ENCODE measurements at regions not wholly inside any gene's neighbourhood (a gene's known extent, or its start where the extent isn't known, plus 50 kb on each side); places are given as distances from the start of the nearest gene placed in this dataset.
A peak's percentile ranks its signal among the peaks of the same experiment; 100 is the strongest.

GRCh38 chr6:145034664-145035063, 700.7 kb downstream of the EPM2A start:
- Histone ChIP-seq H3K23ac (ENCODE audit: low read length) (no peak overlapping the region), H2BK5ac (ENCODE audit: low read length) (no peak overlapping the region), H3K79me1 (ENCODE audit: low read length) (no peaks in the 10 kb centered on the region), H4K5ac (ENCODE audit: low read length) (no peak overlapping the region), H3K9ac (ENCODE audit: low read length) (no peak overlapping the region), H2BK120ac (ENCODE audit: low read depth, low read length) (no peak overlapping the region), H3K27me3 (ENCODE audit: insufficient read depth, low read length, poor library complexity) (no peaks in the 10 kb centered on the region), H2BK15ac (replicated peaks; ENCODE audit: low read depth) (no peak overlapping the region), H3K18ac (ENCODE audit: low read length) (no peak overlapping the region), H3K4ac (ENCODE audit: low read depth, low read length) (no peak overlapping the region), H3K36me3 (ENCODE audit: control insufficient read depth, insufficient read depth, low read length) (no peaks in the 10 kb centered on the region), H3K27ac (ENCODE audit: low read depth, low read length) (no peak overlapping the region), H3K79me2 (ENCODE audit: control insufficient read depth, insufficient read depth, low read length) (no peaks in the 10 kb centered on the region), H3K56ac (ENCODE audit: low read length) (no peak overlapping the region), H3K4me1 (ENCODE audit: control insufficient read depth, low read depth, low read length) (no peaks in the 10 kb centered on the region), H3K4me3 (ENCODE audit: low read length) (no peak overlapping the region), H4K8ac (ENCODE audit: low read depth, low read length) (no peak overlapping the region), H2AK5ac (ENCODE audit: low read length) (no peak overlapping the region), H3K4me2 (ENCODE audit: low read length) (no peak overlapping the region)
- no peak for DNase-seq

- no peak overlapping the region for H3K4ac ChIP-seq (ENCODE audit: low read depth, low read length)
- H3K4me1 ChIP-seq (ENCODE audit: control insufficient read depth, low read depth, low read length): no peaks in the 10 kb centered on the region
- H3K18ac ChIP-seq (ENCODE audit: low read length): no peak overlapping the region
- no peak overlapping the region for H3K27ac ChIP-seq (ENCODE audit: low read depth, low read length)
- WGBS (ENCODE audit: extremely low coverage, insufficient coverage, low lambda C conversion rate): no CpG with 5 or more reads among the region's 5 CpGs
- DNase-seq: no peak
- H2BK15ac ChIP-seq (replicated peaks; ENCODE audit: low read depth): no peak overlapping the region
- H3K56ac ChIP-seq (ENCODE audit: low read length): no peak overlapping the region
- H2BK120ac ChIP-seq (ENCODE audit: low read depth, low read length): no peak overlapping the region
- no peaks in the 10 kb centered on the region for H3K79me2 ChIP-seq (ENCODE audit: control insufficient read depth, insufficient read depth, low read length)
- H3K36me3 ChIP-seq (ENCODE audit: control insufficient read depth, insufficient read depth, low read length): no peaks in the 10 kb centered on the region
- H2AK5ac ChIP-seq (ENCODE audit: low read length): no peak overlapping the region
- no peaks in the 10 kb centered on the region for H3K27me3 ChIP-seq (ENCODE audit: insufficient read depth, low read length, poor library complexity)
- no peak overlapping the region for H3K4me3 ChIP-seq (ENCODE audit: low read length)
- no peak overlapping the region for H4K8ac ChIP-seq (ENCODE audit: low read depth, low read length)
- H2BK5ac ChIP-seq (ENCODE audit: low read length): no peak overlapping the region
- H3K9ac ChIP-seq (ENCODE audit: low read length): no peak overlapping the region
- H4K5ac ChIP-seq (ENCODE audit: low read length): no peak overlapping the region
- H3K4me2 ChIP-seq (ENCODE audit: low read length): no peak overlapping the region
- no peaks in the 10 kb centered on the region for H3K79me1 ChIP-seq (ENCODE audit: low read length)
- no peak overlapping the region for H3K23ac ChIP-seq (ENCODE audit: low read length)
Observed at GRCh38 chr6:145036236-145036635, 699.1 kb downstream of the EPM2A start.

- no peaks in the 10 kb centered on the region for H3K79me1 ChIP-seq (ENCODE audit: low read length)
Observed at GRCh38 chr6:145036848-145037567, 698.3 kb downstream of the EPM2A start.

GRCh38 chr6:145042559-145042958, 692.8 kb downstream of the EPM2A start:
- no peak overlapping the region for H2AK5ac ChIP-seq (ENCODE audit: low read length)
- no peak overlapping the region for H3K4me2 ChIP-seq (ENCODE audit: low read length)
- no peak overlapping the region for H4K5ac ChIP-seq (ENCODE audit: low read length)
- no peak overlapping the region for H3K4me3 ChIP-seq (ENCODE audit: low read length)
- H4K8ac ChIP-seq (ENCODE audit: low read depth, low read length): no peak overlapping the region
- H3K79me1 ChIP-seq (ENCODE audit: low read length): no peaks in the 10 kb centered on the region
- H3K27me3 ChIP-seq (ENCODE audit: insufficient read depth, low read length, poor library complexity): no peaks in the 10 kb centered on the region
- H3K4me1 ChIP-seq (ENCODE audit: control insufficient read depth, low read depth, low read length): peaks cover 2% of the 10 kb centered on the region
- no peak overlapping the region for H3K4ac ChIP-seq (ENCODE audit: low read depth, low read length)
- no peak overlapping the region for H2BK5ac ChIP-seq (ENCODE audit: low read length)
- no peak overlapping the region for H3K56ac ChIP-seq (ENCODE audit: low read length)
- no peak overlapping the region for H2BK15ac ChIP-seq (replicated peaks; ENCODE audit: low read depth)
- H3K23ac ChIP-seq (ENCODE audit: low read length): no peak overlapping the region
- no peaks in the 10 kb centered on the region for H3K36me3 ChIP-seq (ENCODE audit: control insufficient read depth, insufficient read depth, low read length)
- no peaks in the 10 kb centered on the region for H3K79me2 ChIP-seq (ENCODE audit: control insufficient read depth, insufficient read depth, low read length)
- no peak overlapping the region for H3K27ac ChIP-seq (ENCODE audit: low read depth, low read length)
- H3K18ac ChIP-seq (ENCODE audit: low read length): no peak overlapping the region
- WGBS (ENCODE audit: extremely low coverage, insufficient coverage, low lambda C conversion rate): no CpG with 5 or more reads among the region's 5 CpGs
- peak; percentile 34 for DNase-seq
- no peak overlapping the region for H2BK120ac ChIP-seq (ENCODE audit: low read depth, low read length)
- H3K9ac ChIP-seq (ENCODE audit: low read length): no peak overlapping the region

More at GRCh38 chr6:145036848-145037567, 698.3 kb downstream of the EPM2A start:
- Histone ChIP-seq H2AK5ac (ENCODE audit: low read length) (no peak overlapping the region), H3K4me2 (ENCODE audit: low read length) (no peak overlapping the region), H3K36me3 (ENCODE audit: control insufficient read depth, insufficient read depth, low read length) (no peaks in the 10 kb centered on the region), H4K5ac (ENCODE audit: low read length) (no peak overlapping the region), H3K56ac (ENCODE audit: low read length) (no peak overlapping the region), H3K79me2 (ENCODE audit: control insufficient read depth, insufficient read depth, low read length) (no peaks in the 10 kb centered on the region), H4K8ac (ENCODE audit: low read depth, low read length) (no peak overlapping the region), H3K23ac (ENCODE audit: low read length) (no peak overlapping the region), H3K4me1 (ENCODE audit: control insufficient read depth, low read depth, low read length) (no peaks in the 10 kb centered on the region), H3K4me3 (ENCODE audit: low read length) (no peak overlapping the region), H2BK120ac (ENCODE audit: low read depth, low read length) (no peak overlapping the region), H2BK5ac (ENCODE audit: low read length) (no peak overlapping the region), H3K27me3 (ENCODE audit: insufficient read depth, low read length, poor library complexity) (no peaks in the 10 kb centered on the region), H2BK15ac (replicated peaks; ENCODE audit: low read depth) (no peak overlapping the region), H3K18ac (ENCODE audit: low read length) (no peak overlapping the region), H3K27ac (ENCODE audit: low read depth, low read length) (no peak overlapping the region), H3K4ac (ENCODE audit: low read depth, low read length) (no peak overlapping the region), H3K9ac (ENCODE audit: low read length) (no peak overlapping the region)
- no peak for DNase-seq
- WGBS (ENCODE audit: extremely low coverage, insufficient coverage, low lambda C conversion rate): no CpG with 5 or more reads among the region's 3 CpGs

GRCh38 chr6:145043926-145044500, 691.3 kb downstream of the EPM2A start:
- Histone ChIP-seq H3K27me3 (ENCODE audit: insufficient read depth, low read length, poor library complexity) (no peaks in the 10 kb centered on the region), H2BK15ac (replicated peaks; ENCODE audit: low read depth) (no peak overlapping the region), H3K4me2 (ENCODE audit: low read length) (no peak overlapping the region), H3K4ac (ENCODE audit: low read depth, low read length) (no peak overlapping the region), H2BK120ac (ENCODE audit: low read depth, low read length) (no peak overlapping the region), H3K23ac (ENCODE audit: low read length) (no peak overlapping the region), H3K79me2 (ENCODE audit: control insufficient read depth, insufficient read depth, low read length) (no peaks in the 10 kb centered on the region), H3K27ac (ENCODE audit: low read depth, low read length) (no peak overlapping the region), H4K8ac (ENCODE audit: low read depth, low read length) (no peak overlapping the region), H2BK5ac (ENCODE audit: low read length) (no peak overlapping the region), H3K56ac (ENCODE audit: low read length) (no peak overlapping the region), H2AK5ac (ENCODE audit: low read length) (no peak overlapping the region), H3K4me3 (ENCODE audit: low read length) (no peak overlapping the region), H3K79me1 (ENCODE audit: low read length) (no peaks in the 10 kb centered on the region), H3K4me1 (ENCODE audit: control insufficient read depth, low read depth, low read length) (peaks cover 2% of the 10 kb centered on the region), H3K18ac (ENCODE audit: low read length) (no peak overlapping the region), H3K36me3 (ENCODE audit: control insufficient read depth, insufficient read depth, low read length) (no peaks in the 10 kb centered on the region), H3K9ac (ENCODE audit: low read length) (no peak overlapping the region), H4K5ac (ENCODE audit: low read length) (no peak overlapping the region)
- no CpG with 5 or more reads among the region's 5 CpGs for WGBS (ENCODE audit: extremely low coverage, insufficient coverage, low lambda C conversion rate)
- DNase-seq: no peak
